Effector memory CD8-positive, alpha-beta T cell (primary cell): ENCODE measurements at regions not wholly inside any gene's neighbourhood (a gene's known extent, or its start where the extent isn't known, plus 50 kb on each side); places are given as distances from the start of the nearest gene placed in this dataset.
"Not testable (repeated sequence)": the region's sequence is repeated elsewhere in the genome, so short reads cannot be mapped to it uniquely, and the experiment has no call there.

Experiments used
- ATAC-seq: fragments of 150-1000 bp; cut with Tn5 transposase; replicated peaks from 2 replicates; pipeline ENCODE4 v1.10.0; 2021; ENCODE audit warnings: mild to moderate bottlenecking, moderate library complexity
- DNase-seq, 3 experiments: peaks; one replicate each; pipeline ENCODE4 v3.0.0; 2021
- H3K27ac Mint-ChIP-seq, 2 donors: one replicate each; pipeline ENCODE4 v1.8.0; 2022; ENCODE audit warnings: mild to moderate bottlenecking in 2 of 2, mixed read lengths in 2 of 2, moderate library complexity in 2 of 2
- H3K27me3 Mint-ChIP-seq, 2 donors: one replicate each; pipeline ENCODE4 v1.8.0; 2022; ENCODE audit warnings: mixed read lengths in 2 of 2
- H3K36me3 Mint-ChIP-seq: one replicate; pipeline ENCODE4 v1.8.0; 2022; ENCODE audit warnings: mild to moderate bottlenecking, moderate library complexity, mixed read lengths; ENCODE audit not compliant: insufficient read depth
- H3K4me1 Mint-ChIP-seq, 2 donors: one replicate each; pipeline ENCODE4 v1.8.0; 2022; ENCODE audit warnings: low read depth in 2 of 2, mixed read lengths in 2 of 2
- H3K4me3 Mint-ChIP-seq, 2 donors: one replicate each; pipeline ENCODE4 v1.8.0; 2022; ENCODE audit warnings: mild to moderate bottlenecking in 2 of 2, mixed read lengths in 2 of 2, moderate library complexity in 2 of 2
- H3K9me3 Mint-ChIP-seq, 2 donors: one replicate each; pipeline ENCODE4 v1.8.0; 2022; ENCODE audit warnings: mixed read lengths in 2 of 2

- H3K27me3 Mint-ChIP-seq, DNase-seq, H3K4me3 Mint-ChIP-seq, ATAC-seq, H3K27ac Mint-ChIP-seq, H3K9me3 Mint-ChIP-seq, H3K4me1 Mint-ChIP-seq, H3K36me3 Mint-ChIP-seq: not testable (repeated sequence)
These were observed 307.0 kb upstream of the SOX9 start for GRCh38 chr17:71813861-71814260.

- ATAC-seq (no peak), DNase-seq (no peak)
- H3K9me3 Mint-ChIP-seq, result peaks cover 4 to 7% of the 10 kb centered on the region in 2 donors
- no peak overlapping the region for H3K27ac Mint-ChIP-seq
- no peaks in the 10 kb centered on the region for H3K27me3 Mint-ChIP-seq
- no peak overlapping the region for H3K4me3 Mint-ChIP-seq
- no peaks in the 10 kb centered on the region for H3K4me1 Mint-ChIP-seq
- no peaks in the 10 kb centered on the region for H3K36me3 Mint-ChIP-seq
These were observed 299.3 kb upstream of the SOX9 start for GRCh38 chr17:71821511-71821910.

- DNase-seq (no peak), ATAC-seq (no peak)
- no peaks in the 10 kb centered on the region for H3K4me1 Mint-ChIP-seq
- no peak overlapping the region for H3K27ac Mint-ChIP-seq
- H3K9me3 Mint-ChIP-seq, result peaks cover under 1 to 3% of the 10 kb centered on the region in 2 donors
- H3K4me3 Mint-ChIP-seq, result no peak overlapping the region
- no peaks in the 10 kb centered on the region for H3K27me3 Mint-ChIP-seq
- no peaks in the 10 kb centered on the region for H3K36me3 Mint-ChIP-seq
These were observed 296.1 kb upstream of the SOX9 start for GRCh38 chr17:71824671-71825070.

- Mint-ChIP-seq H3K27me3 (peaks cover 0 to 4% of the 10 kb centered on the region in 2 donors), H3K27ac (no peak overlapping the region), H3K4me3 (no peak overlapping the region), H3K4me1 (no peaks in the 10 kb centered on the region), H3K9me3 (peaks cover 0 to 3% of the 10 kb centered on the region in 2 donors), H3K36me3 (no peaks in the 10 kb centered on the region)
- no peak for DNase-seq
- ATAC-seq, result no peak
These were observed 295.1 kb upstream of the SOX9 start for GRCh38 chr17:71825687-71826086.

- Mint-ChIP-seq H3K9me3 (peaks cover 2 to 7% of the 10 kb centered on the region in 2 donors), H3K4me3 (no peak overlapping the region), H3K4me1 (no peaks in the 10 kb centered on the region), H3K27me3 (peaks cover 0 to 8% of the 10 kb centered on the region in 2 donors), H3K27ac (no peak overlapping the region), H3K36me3 (no peaks in the 10 kb centered on the region)
- ATAC-seq, result no peak
- DNase-seq, result no peak
These were observed 292.6 kb upstream of the SOX9 start for GRCh38 chr17:71828182-71828596.

GRCh38 chr17:71830866-71831265, 290.0 kb upstream of the SOX9 start:
- Mint-ChIP-seq H3K9me3 (peaks cover 2 to 7% of the 10 kb centered on the region in 2 donors), H3K36me3 (no peaks in the 10 kb centered on the region), H3K27me3 (peaks cover 0 to 8% of the 10 kb centered on the region in 2 donors), H3K4me3 (no peak overlapping the region), H3K4me1 (no peaks in the 10 kb centered on the region), H3K27ac (no peak overlapping the region)
- ATAC-seq (no peak), DNase-seq (no peak)

- ATAC-seq, result no peak
- H3K4me3 Mint-ChIP-seq, result no peak overlapping the region
- H3K27ac Mint-ChIP-seq, result no peak overlapping the region
- no peaks in the 10 kb centered on the region for H3K27me3 Mint-ChIP-seq
- no peaks in the 10 kb centered on the region for H3K36me3 Mint-ChIP-seq
- no peak for DNase-seq
- no peaks in the 10 kb centered on the region for H3K4me1 Mint-ChIP-seq
- peaks cover 0 to 8% of the 10 kb centered on the region in 2 donors for H3K9me3 Mint-ChIP-seq
These were observed 277.8 kb upstream of the SOX9 start for GRCh38 chr17:71842986-71843385.

- no peaks in the 10 kb centered on the region for H3K27me3 Mint-ChIP-seq
- ATAC-seq, result no peak
- no peaks in the 10 kb centered on the region for H3K4me1 Mint-ChIP-seq
- peaks cover 0 to 8% of the 10 kb centered on the region in 2 donors for H3K9me3 Mint-ChIP-seq
- no peak for DNase-seq
- no peak overlapping the region for H3K27ac Mint-ChIP-seq
- H3K36me3 Mint-ChIP-seq, result no peaks in the 10 kb centered on the region
- no peak overlapping the region for H3K4me3 Mint-ChIP-seq
These were observed 275.5 kb upstream of the SOX9 start for GRCh38 chr17:71845337-71845736.

- Mint-ChIP-seq H3K27me3 (no peaks in the 10 kb centered on the region), H3K9me3 (peaks cover 0 to 8% of the 10 kb centered on the region in 2 donors), H3K27ac (no peak overlapping the region), H3K4me3 (no peak overlapping the region), H3K4me1 (no peaks in the 10 kb centered on the region), H3K36me3 (no peaks in the 10 kb centered on the region)
- no peak for DNase-seq
- ATAC-seq, result no peak
These were observed 274.2 kb upstream of the SOX9 start for GRCh38 chr17:71846561-71847110.

- no peaks in the 10 kb centered on the region for H3K4me1 Mint-ChIP-seq
- no peak overlapping the region for H3K4me3 Mint-ChIP-seq
- no peaks in the 10 kb centered on the region for H3K36me3 Mint-ChIP-seq
- H3K27me3 Mint-ChIP-seq, result no peaks in the 10 kb centered on the region
- no peak overlapping the region for H3K27ac Mint-ChIP-seq
- ATAC-seq, result no peak
- DNase-seq, result no peak
- H3K9me3 Mint-ChIP-seq, result peaks cover 0 to 3% of the 10 kb centered on the region in 2 donors
These were observed 270.7 kb upstream of the SOX9 start for GRCh38 chr17:71849783-71850768.

GRCh38 chr17:71850812-71851211, 270.0 kb upstream of the SOX9 start:
- peaks cover 0 to 3% of the 10 kb centered on the region in 2 donors for H3K9me3 Mint-ChIP-seq
- H3K4me3 Mint-ChIP-seq, result no peak overlapping the region
- H3K27ac Mint-ChIP-seq, result no peak overlapping the region
- no peaks in the 10 kb centered on the region for H3K27me3 Mint-ChIP-seq
- H3K36me3 Mint-ChIP-seq, result no peaks in the 10 kb centered on the region
- no peak for ATAC-seq
- H3K4me1 Mint-ChIP-seq, result no peaks in the 10 kb centered on the region
- no peak for DNase-seq

- no peak for DNase-seq
- H3K4me3 Mint-ChIP-seq, result no peak overlapping the region
- no peaks in the 10 kb centered on the region for H3K4me1 Mint-ChIP-seq
These were observed 265.8 kb upstream of the SOX9 start for GRCh38 chr17:71855010-71855409.

GRCh38 chr17:71864755-71865154, 256.1 kb upstream of the SOX9 start:
- ATAC-seq, result no peak
- Mint-ChIP-seq H3K9me3 (peaks cover 2 to 9% of the 10 kb centered on the region in 2 donors), H3K36me3 (no peaks in the 10 kb centered on the region), H3K4me3 (no peak overlapping the region), H3K4me1 (no peaks in the 10 kb centered on the region), H3K27me3 (no peaks in the 10 kb centered on the region), H3K27ac (no peak overlapping the region)
- no peak for DNase-seq

More at GRCh38 chr17:71855010-71855409, 265.8 kb upstream of the SOX9 start:
- no peaks in the 10 kb centered on the region for H3K36me3 Mint-ChIP-seq
- H3K9me3 Mint-ChIP-seq, result peaks cover 0 to 2% of the 10 kb centered on the region in 2 donors
- no peak for ATAC-seq
- H3K27ac Mint-ChIP-seq, result no peak overlapping the region
- H3K27me3 Mint-ChIP-seq, result no peaks in the 10 kb centered on the region

- no peaks in the 10 kb centered on the region for H3K27me3 Mint-ChIP-seq
- no peaks in the 10 kb centered on the region for H3K4me1 Mint-ChIP-seq
- ATAC-seq (no peak), DNase-seq (no peak)
- peaks cover 2 to 9% of the 10 kb centered on the region in 2 donors for H3K9me3 Mint-ChIP-seq
- H3K4me3 Mint-ChIP-seq, result no peak overlapping the region
- H3K27ac Mint-ChIP-seq, result no peak overlapping the region
- H3K36me3 Mint-ChIP-seq, result no peaks in the 10 kb centered on the region
These were observed 254.7 kb upstream of the SOX9 start for GRCh38 chr17:71866095-71866494.
